Ishikawa (cell line): ENCODE measurements at regions not wholly inside any gene's neighbourhood (a gene's known extent, or its start where the extent isn't known, plus 50 kb on each side); places are given as distances from the start of the nearest gene placed in this dataset.

Experiments
- CEBPB ChIP-seq: IDR thresholded peaks from 2 replicates; pipeline ENCODE4 v1.6.1; 2012
- CREB1 ChIP-seq: IDR thresholded peaks from 2 replicates; pipeline ENCODE4 v1.6.1; 2012; ENCODE audit warnings: low read depth
- EGR1 ChIP-seq: IDR thresholded peaks from 2 replicates; pipeline ENCODE4 v1.6.1; 2012
- FOXM1 ChIP-seq: IDR thresholded peaks from 2 replicates; pipeline ENCODE4 v1.6.1; 2012; ENCODE audit warnings: low read depth, borderline replicate concordance
- NFIC ChIP-seq: IDR thresholded peaks from 2 replicates; pipeline ENCODE4 v1.6.1; 2012
- RAD21 ChIP-seq: IDR thresholded peaks from 2 replicates; pipeline ENCODE4 v1.6.1; 2012; ENCODE audit warnings: low read depth
- TAF1 ChIP-seq: IDR thresholded peaks from 2 replicates; pipeline ENCODE4 v1.6.1; 2012; ENCODE audit warnings: low read depth, mild to moderate bottlenecking
- TCF12 ChIP-seq: IDR thresholded peaks from 2 replicates; pipeline ENCODE4 v1.6.1; 2012; ENCODE audit warnings: low read depth
- TEAD4 ChIP-seq: IDR thresholded peaks from 2 replicates; pipeline ENCODE4 v1.6.1; 2012
- YY1 ChIP-seq: IDR thresholded peaks from 2 replicates; pipeline ENCODE4 v1.6.1; 2012; ENCODE audit warnings: low read depth
- ZBTB7A ChIP-seq: IDR thresholded peaks from 2 replicates; pipeline ENCODE4 v1.6.1; 2012; ENCODE audit warnings: low read depth
- TF ChIP-seq, protein P1 (sequence below): IDR thresholded peaks from 2 replicates; pipeline ENCODE4 v1.6.1; 2012
- TF ChIP-seq, protein P2 (sequence below): IDR thresholded peaks from 2 replicates; pipeline ENCODE4 v1.6.1; 2012
- TF ChIP-seq, protein P3 (sequence below): IDR thresholded peaks from 2 replicates; pipeline ENCODE4 v1.6.1; 2012; ENCODE audit warnings: low read depth, mild to moderate bottlenecking

DNA sequence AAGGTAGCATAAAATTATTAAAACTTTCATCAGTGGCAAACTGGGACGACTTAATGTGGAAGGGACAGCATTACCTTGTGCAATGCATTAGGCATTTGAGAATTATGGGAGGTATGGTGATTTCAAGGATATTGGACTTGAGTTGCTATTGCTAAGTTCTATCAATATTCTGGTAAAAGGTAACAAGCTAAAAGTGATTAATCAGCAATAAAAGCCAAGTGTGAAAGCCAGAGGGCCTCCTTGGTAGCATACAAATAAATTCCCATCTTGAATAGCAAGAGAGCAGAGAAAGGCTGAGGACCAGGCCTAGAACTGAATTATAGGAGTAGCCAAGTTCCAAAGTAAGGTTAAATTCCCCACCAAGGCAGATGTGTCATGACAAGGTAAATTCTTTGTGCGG lies 74.2 kb upstream of the KCNH7 start:
- TF ChIP-seq RAD21 (no peak), ZBTB7A (no peak), EGR1 (no peak), TEAD4 (no peak), CREB1 (no peak), TCF12 (no peak), CEBPB (no peak), NFIC (no peak)
- TF ChIP-seq, protein P1, sequence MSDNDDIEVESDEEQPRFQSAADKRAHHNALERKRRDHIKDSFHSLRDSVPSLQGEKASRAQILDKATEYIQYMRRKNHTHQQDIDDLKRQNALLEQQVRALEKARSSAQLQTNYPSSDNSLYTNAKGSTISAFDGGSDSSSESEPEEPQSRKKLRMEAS, result no peak
- TF ChIP-seq, protein P2, sequence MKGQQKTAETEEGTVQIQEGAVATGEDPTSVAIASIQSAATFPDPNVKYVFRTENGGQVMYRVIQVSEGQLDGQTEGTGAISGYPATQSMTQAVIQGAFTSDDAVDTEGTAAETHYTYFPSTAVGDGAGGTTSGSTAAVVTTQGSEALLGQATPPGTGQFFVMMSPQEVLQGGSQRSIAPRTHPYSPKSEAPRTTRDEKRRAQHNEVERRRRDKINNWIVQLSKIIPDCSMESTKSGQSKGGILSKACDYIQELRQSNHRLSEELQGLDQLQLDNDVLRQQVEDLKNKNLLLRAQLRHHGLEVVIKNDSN, result no peak

DNA sequence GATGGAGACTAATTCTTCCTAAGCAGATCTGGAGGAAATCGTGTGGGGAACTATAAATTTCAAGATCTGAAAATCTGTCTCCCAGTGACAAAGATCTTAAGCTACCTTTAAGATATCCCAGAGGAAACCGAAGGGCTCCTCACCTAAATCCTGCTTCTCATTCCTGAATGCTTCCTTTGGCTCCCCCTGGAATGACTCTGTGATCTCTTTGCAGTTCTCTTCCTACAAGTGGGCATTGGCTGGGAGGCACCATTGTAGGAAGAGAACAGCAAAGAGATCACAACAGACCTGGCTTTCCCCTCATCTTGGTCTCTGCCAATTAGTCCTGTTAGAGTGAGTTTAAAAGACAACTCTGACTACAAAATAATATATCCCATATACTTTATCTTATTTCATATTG lies 70.0 kb upstream of the KCNH7 start:
- TF ChIP-seq, protein P3, sequence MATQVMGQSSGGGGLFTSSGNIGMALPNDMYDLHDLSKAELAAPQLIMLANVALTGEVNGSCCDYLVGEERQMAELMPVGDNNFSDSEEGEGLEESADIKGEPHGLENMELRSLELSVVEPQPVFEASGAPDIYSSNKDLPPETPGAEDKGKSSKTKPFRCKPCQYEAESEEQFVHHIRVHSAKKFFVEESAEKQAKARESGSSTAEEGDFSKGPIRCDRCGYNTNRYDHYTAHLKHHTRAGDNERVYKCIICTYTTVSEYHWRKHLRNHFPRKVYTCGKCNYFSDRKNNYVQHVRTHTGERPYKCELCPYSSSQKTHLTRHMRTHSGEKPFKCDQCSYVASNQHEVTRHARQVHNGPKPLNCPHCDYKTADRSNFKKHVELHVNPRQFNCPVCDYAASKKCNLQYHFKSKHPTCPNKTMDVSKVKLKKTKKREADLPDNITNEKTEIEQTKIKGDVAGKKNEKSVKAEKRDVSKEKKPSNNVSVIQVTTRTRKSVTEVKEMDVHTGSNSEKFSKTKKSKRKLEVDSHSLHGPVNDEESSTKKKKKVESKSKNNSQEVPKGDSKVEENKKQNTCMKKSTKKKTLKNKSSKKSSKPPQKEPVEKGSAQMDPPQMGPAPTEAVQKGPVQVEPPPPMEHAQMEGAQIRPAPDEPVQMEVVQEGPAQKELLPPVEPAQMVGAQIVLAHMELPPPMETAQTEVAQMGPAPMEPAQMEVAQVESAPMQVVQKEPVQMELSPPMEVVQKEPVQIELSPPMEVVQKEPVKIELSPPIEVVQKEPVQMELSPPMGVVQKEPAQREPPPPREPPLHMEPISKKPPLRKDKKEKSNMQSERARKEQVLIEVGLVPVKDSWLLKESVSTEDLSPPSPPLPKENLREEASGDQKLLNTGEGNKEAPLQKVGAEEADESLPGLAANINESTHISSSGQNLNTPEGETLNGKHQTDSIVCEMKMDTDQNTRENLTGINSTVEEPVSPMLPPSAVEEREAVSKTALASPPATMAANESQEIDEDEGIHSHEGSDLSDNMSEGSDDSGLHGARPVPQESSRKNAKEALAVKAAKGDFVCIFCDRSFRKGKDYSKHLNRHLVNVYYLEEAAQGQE, result no peak
- TF ChIP-seq RAD21 (no peak), EGR1 (no peak), CREB1 (no peak), TCF12 (no peak), FOXM1 (no peak), YY1 (no peak), TAF1 (no peak), NFIC (no peak)

DNA sequence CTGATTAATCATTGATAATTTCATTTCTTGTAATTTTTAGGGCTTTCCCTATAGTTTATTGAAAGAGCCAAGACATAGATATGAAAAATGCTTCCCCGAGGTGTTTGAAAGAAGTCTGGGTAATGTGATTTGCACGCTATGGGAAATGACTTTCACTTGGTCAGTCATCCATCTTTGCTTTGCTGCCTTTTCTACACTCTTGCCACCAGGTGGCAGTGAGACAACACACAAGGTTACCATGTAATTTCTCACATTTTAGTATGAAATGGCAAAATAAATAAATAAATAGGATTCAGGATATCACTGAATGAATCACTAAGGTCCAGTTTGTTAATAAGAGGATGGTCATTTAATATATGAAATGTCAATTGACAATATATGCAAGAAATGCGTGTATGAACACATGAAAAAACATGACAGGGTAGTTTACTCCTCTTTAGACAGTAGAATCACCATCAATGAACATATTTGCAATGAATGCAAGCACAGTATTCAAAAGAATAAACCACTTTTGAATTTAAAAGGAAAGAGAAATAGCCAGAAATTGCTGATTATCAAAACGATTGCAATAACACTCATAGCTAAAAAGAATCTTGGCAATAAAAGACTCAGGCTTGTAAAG lies 52.2 kb upstream of the KCNH7 start:
- TF ChIP-seq RAD21 (peak; percentile 83), YY1 (peak; percentile 74), ZBTB7A (no peak)

DNA sequence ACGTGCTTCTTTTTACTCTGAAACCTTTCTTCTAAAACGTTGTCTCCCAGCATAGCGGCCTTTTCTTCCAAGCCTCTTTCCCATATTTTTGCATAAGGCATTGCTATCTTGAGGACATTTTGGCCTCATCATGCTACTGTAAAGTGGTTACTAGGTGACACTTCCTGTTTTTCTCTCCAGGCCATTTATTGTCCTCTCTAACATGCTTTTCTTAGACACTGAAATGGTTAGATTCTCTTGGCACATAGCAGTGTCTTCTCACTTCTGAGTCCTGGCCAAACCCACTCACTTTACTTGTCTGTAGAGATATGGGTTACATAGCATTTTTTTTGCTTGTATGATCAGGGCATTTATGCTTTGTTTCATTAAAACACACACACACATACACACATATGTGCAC lies 50.1 kb upstream of the KCNH7 start:
- no peak for TF ChIP-seq TAF1
- TF ChIP-seq EGR1, result no peak
- TF ChIP-seq, protein P1, result no peak
- TF ChIP-seq YY1, result no peak
- no peak for TF ChIP-seq CREB1
- TF ChIP-seq CEBPB, result no peak
- TF ChIP-seq, protein P2, result no peak
- no peak for TF ChIP-seq ZBTB7A
- no peak for TF ChIP-seq TEAD4
- TF ChIP-seq NFIC, result no peak
